ENCODE measurements at regions not wholly inside any gene's neighbourhood (a gene's known extent, or its start where the extent isn't known, plus 50 kb on each side); places are given as distances from the start of the nearest gene placed in this dataset.

- in situ Hi-C loops (cut with MboI; ENCODE audit: low sequenced_read_pairs), result no loop called here
Measured at GRCh38 chr15:61753018-61753710, 307.1 kb downstream of the VPS13C start.

More at GRCh38 chr15:61753018-61753710, 307.1 kb downstream of the VPS13C start:
- Histone ChIP-seq H3K9me1 (ENCODE audit: insufficient read depth, low read length) (no peaks in the 10 kb centered on the region), H3K4me1 (ENCODE audit: control insufficient read depth, insufficient read depth, low read length) (no peaks in the 10 kb centered on the region), H2AK9ac (replicated peaks; ENCODE audit: low read depth, low read length, poor library complexity) (no peak overlapping the region), H2AK5ac (ENCODE audit: low read depth, low read length) (no peak overlapping the region), H4K5ac (ENCODE audit: low read depth, low read length) (no peak overlapping the region), H4K20me1 (ENCODE audit: insufficient read depth, low read length) (no peaks in the 10 kb centered on the region), H3K9ac (ENCODE audit: low read depth, low read length) (no peak overlapping the region), H2BK20ac (ENCODE audit: low read depth, low read length) (no peak overlapping the region), H2BK15ac (ENCODE audit: low read depth, low read length) (no peak overlapping the region), H2BK5ac (ENCODE audit: low read depth, low read length, poor library complexity, severe bottlenecking) (no peak overlapping the region), H3K4ac (ENCODE audit: low read depth, low read length) (no peak overlapping the region), H3K36me3 (ENCODE audit: control insufficient read depth, insufficient read depth, low read length) (no peaks in the 10 kb centered on the region), H3K27ac (ENCODE audit: insufficient read depth, low read length) (no peak overlapping the region), H2AFZ (replicated peaks; ENCODE audit: low read length, poor library complexity) (no peak overlapping the region), H4K91ac (ENCODE audit: insufficient read depth, low read depth, low read length) (no peak overlapping the region), H3K56ac (ENCODE audit: extremely low read depth, insufficient read depth, low read length) (no peak overlapping the region), H3K4me2 (ENCODE audit: low read depth, low read length) (no peak overlapping the region), H2BK120ac (ENCODE audit: low read depth, low read length) (no peak overlapping the region), H3K14ac (replicated peaks; ENCODE audit: low read depth, low read length) (no peak overlapping the region), H4K8ac (ENCODE audit: low read depth in 2 of 2, low read length in 2 of 2) (no peak overlapping the region), H3K18ac (ENCODE audit: low read depth, low read length) (no peak overlapping the region), H3K9me3 (ENCODE audit: control insufficient read depth, insufficient read depth, low read length) (no peaks in the 10 kb centered on the region), H3K79me1 (ENCODE audit: low read depth in 1 of 2, low read length in 2 of 2) (no peaks in the 10 kb centered on the region), H3K27me3 (ENCODE audit: control insufficient read depth, insufficient read depth, low read length) (no peaks in the 10 kb centered on the region), H3K23ac (ENCODE audit: low read depth, low read length) (no peak overlapping the region), H3K4me3 (ENCODE audit: insufficient read depth, low read depth, low read length) (no peak overlapping the region)
- intact Hi-C loops (cut with micrococcal nuclease) (no loop called here), dilution Hi-C loops (cut with HindIII; ENCODE audit: low sequenced_read_pairs, unreplicated experiment) (no loop called here)
- CTCF ChIA-PET, result no interaction called here
- no TSS peak for BruUV-seq (replicated peaks)
- no peak for DNase-seq
- POLR2A ChIA-PET (ENCODE audit: unreplicated experiment), result no interaction called here
- ATAC-seq (ENCODE audit: low read depth), result no peak
- no peak for TF ChIP-seq MAFK (IDR thresholded peaks at IDR 0.05; ENCODE audit: low read depth, low read length)
- TF ChIP-seq MAZ (IDR thresholded peaks at IDR 0.05; ENCODE audit: borderline replicate concordance, low read depth, low read length), result no peak
- no peak for TF ChIP-seq USF2 (IDR thresholded peaks at IDR 0.05; ENCODE audit: low read depth, low read length)
- no CpG with 5 or more reads among the region's 6 CpGs for WGBS, 2 experiments (ENCODE audit: extremely low coverage in 2 of 2, insufficient read length in 1 of 2)
